Kidney (tissue), 13 donors: ENCODE measurements at regions not wholly inside any gene's neighbourhood (a gene's known extent, or its start where the extent isn't known, plus 50 kb on each side); places are given as distances from the start of the nearest gene placed in this dataset.
"Not testable (repeated sequence)": the region's sequence is repeated elsewhere in the genome, so short reads cannot be mapped to it uniquely, and the experiment has no call there.

Source experiments
- DNase-seq, 5 donors: peaks; one replicate each; pipeline ENCODE4 v3.0.0-alpha.2; 2013 to 2020
- FAIRE-seq: peaks from 2 replicates; lab custom pipeline; 2012; peaks lifted over from hg19 to GRCh38; lab: Jason Lieb, UNC
- H3K27ac ChIP-seq, 2 donors: one replicate each; pipeline ENCODE4 v1.7.0; 2013; ENCODE audit warnings: low read depth in 2 of 2, low read length in 2 of 2, inconsistent platforms in 1 of 2
- H3K27me3 ChIP-seq: one replicate; pipeline ENCODE4 v1.7.1; 2013; ENCODE audit warnings: low read length, inconsistent platforms; ENCODE audit not compliant: control insufficient read depth, insufficient read depth
- H3K36me3 ChIP-seq, 3 donors: one replicate each; pipeline versions ENCODE4 v1.7.0 to v1.7.1; 2013; ENCODE audit warnings: low read length in 3 of 3, control low read depth in 1 of 3, inconsistent platforms in 1 of 3; ENCODE audit not compliant: insufficient read depth in 3 of 3, control insufficient read depth in 2 of 3
- H3K4me1 ChIP-seq, 3 donors: one replicate each; pipeline versions ENCODE4 v1.7.0 to v1.7.1; 2013; ENCODE audit warnings: low read length in 3 of 3, inconsistent platforms in 1 of 3, low read depth in 1 of 3; ENCODE audit not compliant: control insufficient read depth in 2 of 3, insufficient read depth in 2 of 3
- H3K4me3 ChIP-seq, 3 donors: one replicate each; pipeline versions ENCODE4 v1.7.0 to v1.8.1; 2013; ENCODE audit warnings: low read length in 3 of 3, control low read depth in 1 of 3, inconsistent platforms in 1 of 3
- H3K9ac ChIP-seq, 3 donors: one replicate each; pipeline versions ENCODE4 v1.7.0 to v1.7.1; 2013; ENCODE audit warnings: low read length in 3 of 3, control low read depth in 1 of 3, inconsistent platforms in 1 of 3
- H3K9me3 ChIP-seq, 3 donors: one replicate each; pipeline versions ENCODE4 v1.7.0 to v1.7.1; 2013; ENCODE audit warnings: low read length in 3 of 3, control low read depth in 1 of 3, inconsistent platforms in 1 of 3; ENCODE audit not compliant: control insufficient read depth in 2 of 3, insufficient read depth in 1 of 3
- CTCF ChIP-seq: IDR thresholded peaks from 3 replicates; pipeline ENCODE4 v1.5.1; 2012; ENCODE audit warnings: mild to moderate bottlenecking, moderate library complexity, borderline replicate concordance; ENCODE audit not compliant: insufficient read depth; ENCODE audit errors: extremely low read depth
- intact Hi-C: fragments of 100-400 bp; cut with DNase I; formaldehyde crosslinking; loops from one replicate; pipeline ENCODE4 v1.11.1; 2022
- donor health status: control.
- donor health status: control.
- donor health status: control.
- donor health status: control.
- donor health status: control.
- donor health status: DM: yes; HTN: yes; CAD: no.
- donor health status: Normal renal cell carcinoma (clear cell type).

- intact Hi-C loops, H3K9ac ChIP-seq, FAIRE-seq, H3K4me1 ChIP-seq, H3K27me3 ChIP-seq, H3K36me3 ChIP-seq, H3K4me3 ChIP-seq, DNase-seq, H3K9me3 ChIP-seq, H3K27ac ChIP-seq: not testable (repeated sequence)
These were observed 106.1 kb downstream of the KBTBD2 start for GRCh38 chr7:32785365-32785944.

GRCh38 chr7:32779895-32780294, 111.7 kb downstream of the KBTBD2 start:
- H3K27ac ChIP-seq, intact Hi-C loops, H3K9me3 ChIP-seq, DNase-seq, H3K4me3 ChIP-seq, H3K4me1 ChIP-seq, H3K36me3 ChIP-seq, H3K27me3 ChIP-seq, FAIRE-seq, H3K9ac ChIP-seq: not testable (repeated sequence)

GRCh38 chr7:32779167-32779566, 112.4 kb downstream of the KBTBD2 start:
- DNase-seq = no peak
- Histone ChIP-seq H3K27me3 (no peaks in the 10 kb centered on the region), H3K4me1 (no peaks in the 10 kb centered on the region), H3K9me3 (no peaks in the 10 kb centered on the region), H3K36me3 (no peaks in the 10 kb centered on the region), H3K27ac (no peak overlapping the region), H3K9ac (no peak overlapping the region), H3K4me3 (no peak overlapping the region)
- no peak for FAIRE-seq
- no peak for TF ChIP-seq CTCF
- intact Hi-C loops = no loop called here

- H3K4me3 ChIP-seq, intact Hi-C loops, DNase-seq, H3K36me3 ChIP-seq, H3K9ac ChIP-seq, H3K4me1 ChIP-seq, FAIRE-seq, H3K27me3 ChIP-seq, H3K9me3 ChIP-seq, H3K27ac ChIP-seq: not testable (repeated sequence)
These were observed 114.4 kb downstream of the KBTBD2 start for GRCh38 chr7:32777041-32777666.

GRCh38 chr7:32776318-32776717, 115.2 kb downstream of the KBTBD2 start:
- intact Hi-C loops, H3K4me3 ChIP-seq, H3K27me3 ChIP-seq, H3K9me3 ChIP-seq, FAIRE-seq, DNase-seq, H3K36me3 ChIP-seq, H3K9ac ChIP-seq, H3K27ac ChIP-seq, H3K4me1 ChIP-seq: not testable (repeated sequence)

GRCh38 chr7:32775809-32776208, 115.8 kb downstream of the KBTBD2 start:
- H3K4me3 ChIP-seq, H3K27me3 ChIP-seq, H3K36me3 ChIP-seq, DNase-seq, intact Hi-C loops, H3K4me1 ChIP-seq, H3K9ac ChIP-seq, FAIRE-seq, H3K9me3 ChIP-seq, H3K27ac ChIP-seq: not testable (repeated sequence)
